HUES48 (cell line): ENCODE measurements at regions not wholly inside any gene's neighbourhood (a gene's known extent, or its start where the extent isn't known, plus 50 kb on each side); places are given as distances from the start of the nearest gene placed in this dataset.
"Not testable (repeated sequence)": the region's sequence is repeated elsewhere in the genome, so short reads cannot be mapped to it uniquely, and the experiment has no call there.

Source experiments
- H3K27ac ChIP-seq: one replicate; pipeline ENCODE4 v1.7.0; 2013; ENCODE audit warnings: low read depth, low read length, inconsistent platforms
- H3K27me3 ChIP-seq: 2 replicates; pipeline ENCODE4 v1.6.1; 2013; ENCODE audit warnings: mild to moderate bottlenecking, low read length; ENCODE audit not compliant: control insufficient read depth, insufficient read depth
- H3K36me3 ChIP-seq: 2 replicates; pipeline ENCODE4 v1.6.1; 2013; ENCODE audit warnings: low read length; ENCODE audit not compliant: control insufficient read depth, insufficient read depth
- H3K4me1 ChIP-seq: 2 replicates; pipeline ENCODE4 v1.6.1; 2013; ENCODE audit warnings: mild to moderate bottlenecking, low read length; ENCODE audit not compliant: control insufficient read depth, insufficient read depth
- H3K4me3 ChIP-seq: 2 replicates; pipeline ENCODE4 v1.5.1; 2013; ENCODE audit warnings: mild to moderate bottlenecking, low read depth, low read length
- H3K9ac ChIP-seq: 2 replicates; pipeline ENCODE4 v1.6.1; 2013; ENCODE audit warnings: mild to moderate bottlenecking, low read depth, low read length, moderate library complexity
- H3K9me3 ChIP-seq: 2 replicates; pipeline ENCODE4 v1.6.1; 2013; ENCODE audit warnings: low read length; ENCODE audit not compliant: control insufficient read depth, insufficient read depth

- Histone ChIP-seq H3K27me3 (no peaks in the 10 kb centered on the region), H3K36me3 (no peaks in the 10 kb centered on the region), H3K4me1 (peaks cover 14% of the 10 kb centered on the region), H3K9me3 (no peaks in the 10 kb centered on the region), H3K27ac (no peak overlapping the region), H3K4me3 (no peak overlapping the region), H3K9ac (no peak overlapping the region)
These were observed 260.2 kb upstream of the TRIB2 start for GRCh38 chr2:12456293-12457106.

- H3K4me1 ChIP-seq: peaks cover 9% of the 10 kb centered on the region
- no peaks in the 10 kb centered on the region for H3K27me3 ChIP-seq
- H3K9me3 ChIP-seq: no peaks in the 10 kb centered on the region
- H3K36me3 ChIP-seq: no peaks in the 10 kb centered on the region
- no peak overlapping the region for H3K4me3 ChIP-seq
- no peak overlapping the region for H3K27ac ChIP-seq
- no peak overlapping the region for H3K9ac ChIP-seq
These were observed 258.9 kb upstream of the TRIB2 start for GRCh38 chr2:12457831-12458230.

- H3K4me3 ChIP-seq: no peak overlapping the region
- no peaks in the 10 kb centered on the region for H3K36me3 ChIP-seq
- H3K27ac ChIP-seq: no peak overlapping the region
- H3K9ac ChIP-seq: no peak overlapping the region
- H3K27me3 ChIP-seq: no peaks in the 10 kb centered on the region
- H3K9me3 ChIP-seq: no peaks in the 10 kb centered on the region
- no peaks in the 10 kb centered on the region for H3K4me1 ChIP-seq
These were observed 253.5 kb upstream of the TRIB2 start for GRCh38 chr2:12463189-12463588.

DNA sequence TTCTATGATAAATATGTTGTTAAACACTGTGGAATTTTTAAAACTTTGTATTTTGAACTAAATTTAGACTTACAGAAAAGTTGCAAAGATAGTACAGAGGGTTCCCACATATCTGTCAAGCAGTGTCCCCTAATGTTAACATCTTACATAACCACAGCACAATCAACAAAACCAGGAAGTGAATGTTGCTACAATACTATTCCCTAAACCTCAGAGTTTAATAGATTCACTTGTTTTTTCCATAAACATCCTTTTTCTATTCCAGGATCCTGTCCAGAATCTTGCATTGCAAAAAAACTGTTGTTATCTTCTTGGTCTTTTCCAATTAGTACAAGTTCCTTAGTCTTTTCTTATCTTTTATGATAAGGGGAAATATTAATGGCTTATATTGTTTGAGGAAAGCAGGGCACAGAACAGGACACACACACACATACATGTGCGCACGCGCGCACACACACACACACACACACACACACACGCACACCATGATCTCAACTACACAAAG, 251.1 kb upstream of the TRIB2 start:
- H3K9ac ChIP-seq: no peak overlapping the region
- no peaks in the 10 kb centered on the region for H3K9me3 ChIP-seq
- H3K4me1 ChIP-seq: no peaks in the 10 kb centered on the region
- no peak overlapping the region for H3K27ac ChIP-seq
- no peaks in the 10 kb centered on the region for H3K27me3 ChIP-seq
- H3K36me3 ChIP-seq: no peaks in the 10 kb centered on the region
- no peak overlapping the region for H3K4me3 ChIP-seq

GRCh38 chr2:12467303-12467702, 249.4 kb upstream of the TRIB2 start:
- Histone ChIP-seq H3K4me1 (no peaks in the 10 kb centered on the region), H3K9me3 (no peaks in the 10 kb centered on the region), H3K27ac (no peak overlapping the region), H3K4me3 (no peak overlapping the region), H3K36me3 (no peaks in the 10 kb centered on the region), H3K27me3 (no peaks in the 10 kb centered on the region), H3K9ac (no peak overlapping the region)

GRCh38 chr2:12469141-12469561, 247.6 kb upstream of the TRIB2 start:
- Histone ChIP-seq H3K27ac (no peak overlapping the region), H3K27me3 (no peaks in the 10 kb centered on the region), H3K9ac (no peak overlapping the region), H3K36me3 (no peaks in the 10 kb centered on the region), H3K9me3 (no peaks in the 10 kb centered on the region), H3K4me3 (no peak overlapping the region), H3K4me1 (no peaks in the 10 kb centered on the region)

DNA sequence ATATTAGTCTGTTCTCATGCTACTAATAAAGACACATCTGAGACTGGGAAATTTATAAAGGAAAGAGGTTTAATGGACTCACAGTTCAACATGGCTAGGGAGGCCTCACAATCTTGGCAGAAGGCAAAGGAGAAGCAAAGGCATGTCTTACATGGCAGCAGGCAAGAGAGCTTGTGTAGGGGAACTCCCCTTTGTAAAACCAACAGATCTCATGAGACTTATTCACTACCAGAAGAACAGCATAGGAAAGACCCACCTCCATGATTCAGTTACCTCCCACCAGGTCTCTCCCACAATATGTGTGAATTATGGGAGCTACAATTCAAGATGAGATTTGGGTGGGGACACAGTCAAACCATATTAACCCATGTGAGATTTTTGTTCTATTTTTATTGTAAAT, 244.5 kb upstream of the TRIB2 start:
- H3K9me3 ChIP-seq, H3K27me3 ChIP-seq, H3K27ac ChIP-seq, H3K4me1 ChIP-seq, H3K36me3 ChIP-seq, H3K4me3 ChIP-seq, H3K9ac ChIP-seq: not testable (repeated sequence)

DNA sequence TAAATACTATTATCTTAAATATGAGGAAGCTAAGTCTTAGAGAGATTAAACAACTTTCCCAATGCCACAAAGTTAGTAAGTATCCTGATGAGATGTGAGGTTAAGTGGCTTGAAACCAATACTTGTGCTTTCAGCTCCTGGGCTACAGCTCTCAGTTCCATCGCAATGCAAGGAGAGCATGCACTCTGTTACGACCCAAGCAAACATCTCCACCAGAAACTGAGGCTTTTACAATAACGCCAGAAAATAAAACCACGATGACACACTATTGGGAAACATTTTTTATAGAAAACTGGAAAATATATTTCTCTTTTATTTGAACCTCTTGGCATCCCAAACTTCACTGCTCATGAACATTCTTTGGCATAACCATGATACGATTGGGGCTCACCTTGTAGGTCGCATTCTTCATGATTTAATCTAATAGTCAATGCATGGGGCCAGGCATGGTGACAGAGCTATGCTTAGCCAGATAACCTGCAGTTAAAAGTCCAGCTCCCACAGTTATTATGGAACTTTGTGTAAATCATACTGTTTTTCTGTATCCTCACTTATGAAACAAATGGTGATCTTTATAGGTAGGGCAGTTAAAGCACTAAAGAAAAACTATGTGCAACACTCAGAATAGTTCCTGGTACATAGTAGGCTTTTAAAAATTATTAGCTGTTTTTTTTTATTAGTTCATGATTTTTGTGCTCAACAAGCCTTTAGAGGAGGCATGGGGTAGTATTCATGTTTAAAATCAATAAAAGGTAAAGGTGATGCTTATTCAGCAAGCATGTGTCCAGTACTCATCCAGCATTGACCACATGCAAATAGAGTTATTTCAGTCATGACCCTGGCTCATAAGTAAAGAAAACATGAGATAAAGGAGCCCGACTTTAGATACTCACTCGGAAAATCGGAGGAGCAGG, 238.3 kb upstream of the TRIB2 start:
- Histone ChIP-seq H3K9me3 (no peaks in the 10 kb centered on the region), H3K27me3 (no peaks in the 10 kb centered on the region), H3K9ac (no peak overlapping the region), H3K4me3 (no peak overlapping the region), H3K36me3 (no peaks in the 10 kb centered on the region), H3K27ac (no peak overlapping the region), H3K4me1 (no peaks in the 10 kb centered on the region)

GRCh38 chr2:12479065-12479601, 237.6 kb upstream of the TRIB2 start:
- no peak overlapping the region for H3K4me3 ChIP-seq
- no peak overlapping the region for H3K9ac ChIP-seq
- no peaks in the 10 kb centered on the region for H3K9me3 ChIP-seq
- H3K27ac ChIP-seq: no peak overlapping the region
- H3K27me3 ChIP-seq: no peaks in the 10 kb centered on the region
- H3K36me3 ChIP-seq: no peaks in the 10 kb centered on the region
- no peaks in the 10 kb centered on the region for H3K4me1 ChIP-seq

GRCh38 chr2:12484536-12485115, 232.1 kb upstream of the TRIB2 start:
- Histone ChIP-seq H3K4me3 (no peak overlapping the region), H3K27ac (no peak overlapping the region), H3K4me1 (peaks cover 6% of the 10 kb centered on the region), H3K9ac (no peak overlapping the region), H3K27me3 (no peaks in the 10 kb centered on the region), H3K36me3 (no peaks in the 10 kb centered on the region), H3K9me3 (no peaks in the 10 kb centered on the region)
